Omental fat pad (tissue), 3 donors: ENCODE measurements at regions not wholly inside any gene's neighbourhood (a gene's known extent, or its start where the extent isn't known, plus 50 kb on each side); places are given as distances from the start of the nearest gene placed in this dataset. TPM values are rescaled to one million over a fixed set of nuclear protein-coding genes. Genes with fewer than 3 reads are reported as not detected.

Experiments used
- ATAC-seq: fragments of 150-250 bp; one replicate; pipeline ENCODE4 v1.9.1; 2016; ENCODE audit warnings: mild to moderate bottlenecking, moderate library complexity; ENCODE audit not compliant: low FRiP score
- DNase-seq: peaks from one replicate; pipeline ENCODE4 v3.0.0-alpha.2; 2019; ENCODE audit warnings: low spot score
- CTCF ChIP-seq, 3 donors: fragments of 450-650 bp; IDR thresholded peaks; one replicate each; pipeline ENCODE4 v1.5.1; 2016 to 2017; ENCODE audit warnings: antibody characterized with exemption in 3 of 3, mild to moderate bottlenecking in 3 of 3, moderate library complexity in 2 of 3
- small RNA-seq: library from RNA; depleted of rRNA; stranded (forward); fragments of <200 nt; gene quantifications from one replicate; pipeline ENCODE3, GENCODE V24; 2016

GRCh38 chr12:86333955-86334522 lies 77.8 kb upstream of the MGAT4C start:
- no peak for TF ChIP-seq CTCF (IDR thresholded peaks at IDR 0.05)
- ATAC-seq (no peak), DNase-seq (no peak)

- ATAC-seq (no peak), DNase-seq (no peak)
- no peak for TF ChIP-seq CTCF (IDR thresholded peaks at IDR 0.05)
These were observed 75.3 kb upstream of the MGAT4C start for GRCh38 chr12:86331457-86331856.

GRCh38 chr12:86331012-86331411 lies 74.8 kb upstream of the MGAT4C start:
- DNase-seq = no peak
- TF ChIP-seq CTCF (IDR thresholded peaks at IDR 0.05) = no peak
- no peak for ATAC-seq

GRCh38 chr12:86312232-86312631 lies 56.0 kb upstream of the MGAT4C start:
- DNase-seq = no peak
- no peak for ATAC-seq

More at GRCh38 chr12:86312232-86312631, 56.0 kb upstream of the MGAT4C start:
- no peak for TF ChIP-seq CTCF (IDR thresholded peaks at IDR 0.05)

Small RNA genes lying in the stretch of these regions (small RNA-seq; reads per million reads assigned to genes)
- gene AC079598.2 (not detected), gene AC079598.3 (not detected), gene AC079598.4 (1.3 reads per million, percentile 8 among the genes with 10 or more reads in this experiment), gene CYCSP30 (not detected)
